Hepatocyte (in vitro differentiated cells): ENCODE measurements at regions not wholly inside any gene's neighbourhood (a gene's known extent, or its start where the extent isn't known, plus 50 kb on each side); places are given as distances from the start of the nearest gene placed in this dataset.

Source experiments
- DNase-seq: peaks from one replicate; pipeline ENCODE4 v3.0.0-alpha.2; 2016; ENCODE audit warnings: low spot score
- H2AFZ ChIP-seq: fragments of 200-600 bp; sonication (generic); 2 replicates; pipeline ENCODE4 v1.6.0; 2016; ENCODE audit warnings: antibody characterized with exemption, mild to moderate bottlenecking
- H3K27ac ChIP-seq: fragments of 200-600 bp; sonication (generic); 2 replicates; pipeline ENCODE4 v1.5.1; 2016; ENCODE audit warnings: mild to moderate bottlenecking
- H3K27me3 ChIP-seq: fragments of 200-600 bp; sonication (generic); 2 replicates; pipeline ENCODE4 v1.6.1; 2016
- H3K36me3 ChIP-seq: fragments of 200-600 bp; sonication (generic); replicated peaks from 2 replicates; pipeline ENCODE4 v1.5.1; 2016; ENCODE audit warnings: low read depth; ENCODE audit not compliant: insufficient read depth
- H3K4me1 ChIP-seq: fragments of 200-600 bp; sonication (generic); 2 replicates; pipeline ENCODE4 v1.5.1; 2016; ENCODE audit warnings: mild to moderate bottlenecking, moderate library complexity; ENCODE audit not compliant: insufficient read depth
- H3K4me2 ChIP-seq: fragments of 200-600 bp; sonication (generic); 2 replicates; pipeline ENCODE4 v1.6.0; 2016
- H3K4me3 ChIP-seq: fragments of 200-600 bp; sonication (generic); 2 replicates; pipeline ENCODE4 v1.5.1; 2016; ENCODE audit warnings: mild to moderate bottlenecking
- H3K79me2 ChIP-seq: fragments of 200-600 bp; sonication (generic); 2 replicates; pipeline ENCODE4 v1.6.0; 2017; ENCODE audit warnings: mild to moderate bottlenecking
- H3K9me2 ChIP-seq: fragments of 200-600 bp; sonication (generic); replicated peaks from 2 replicates; pipeline ENCODE4 v1.6.0; 2017; ENCODE audit warnings: mild to moderate bottlenecking; ENCODE audit not compliant: insufficient read depth
- H3K9me3 ChIP-seq: fragments of 200-600 bp; sonication (generic); 2 replicates; pipeline ENCODE4 v1.5.1; 2016; ENCODE audit warnings: low read depth, mild to moderate bottlenecking
- H4K20me1 ChIP-seq: fragments of 200-600 bp; sonication (generic); 2 replicates; pipeline ENCODE4 v1.6.0; 2016; ENCODE audit warnings: mild to moderate bottlenecking; ENCODE audit not compliant: insufficient read depth, poor library complexity, severe bottlenecking
- EZH2 ChIP-seq: fragments of 200-600 bp; sonication (generic); IDR thresholded peaks from 2 replicates; pipeline ENCODE4 v1.6.1; 2016; ENCODE audit warnings: antibody characterized with exemption, mild to moderate bottlenecking, borderline replicate concordance
- EZH2phosphoT487 ChIP-seq: fragments of 200-600 bp; sonication (generic); IDR thresholded peaks from one replicate; pipeline ENCODE4 v1.6.1; 2018; ENCODE audit warnings: antibody characterized with exemption, mild to moderate bottlenecking, low read depth, moderate library complexity; ENCODE audit not compliant: unreplicated experiment, severe bottlenecking
- WGBS: methylation state at CpG from one replicate; pipeline ENCODE4 v1.1.6; 2016; ENCODE audit warnings: low lambda C conversion rate; ENCODE audit errors: missing lambda C conversion rate; 5-methylcytosine and 5-hydroxymethylcytosine counted together
- TF ChIP-seq, protein P1 (sequence below): fragments of 200-600 bp; sonication (generic); IDR thresholded peaks from 2 replicates; pipeline ENCODE4 v1.5.1; 2016; ENCODE audit warnings: antibody characterized with exemption, mild to moderate bottlenecking; ENCODE audit not compliant: poor library complexity

GRCh38 chr2:146681991-146682390, 1162.8 kb upstream of the ACVR2A start:
- TF ChIP-seq, protein P1, sequence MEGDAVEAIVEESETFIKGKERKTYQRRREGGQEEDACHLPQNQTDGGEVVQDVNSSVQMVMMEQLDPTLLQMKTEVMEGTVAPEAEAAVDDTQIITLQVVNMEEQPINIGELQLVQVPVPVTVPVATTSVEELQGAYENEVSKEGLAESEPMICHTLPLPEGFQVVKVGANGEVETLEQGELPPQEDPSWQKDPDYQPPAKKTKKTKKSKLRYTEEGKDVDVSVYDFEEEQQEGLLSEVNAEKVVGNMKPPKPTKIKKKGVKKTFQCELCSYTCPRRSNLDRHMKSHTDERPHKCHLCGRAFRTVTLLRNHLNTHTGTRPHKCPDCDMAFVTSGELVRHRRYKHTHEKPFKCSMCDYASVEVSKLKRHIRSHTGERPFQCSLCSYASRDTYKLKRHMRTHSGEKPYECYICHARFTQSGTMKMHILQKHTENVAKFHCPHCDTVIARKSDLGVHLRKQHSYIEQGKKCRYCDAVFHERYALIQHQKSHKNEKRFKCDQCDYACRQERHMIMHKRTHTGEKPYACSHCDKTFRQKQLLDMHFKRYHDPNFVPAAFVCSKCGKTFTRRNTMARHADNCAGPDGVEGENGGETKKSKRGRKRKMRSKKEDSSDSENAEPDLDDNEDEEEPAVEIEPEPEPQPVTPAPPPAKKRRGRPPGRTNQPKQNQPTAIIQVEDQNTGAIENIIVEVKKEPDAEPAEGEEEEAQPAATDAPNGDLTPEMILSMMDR, result no peak
- TF ChIP-seq EZH2phosphoT487 (no peak), EZH2 (no peak)
- Histone ChIP-seq H2AFZ (no peak overlapping the region), H3K79me2 (no peaks in the 10 kb centered on the region), H3K9me2 (no peaks in the 10 kb centered on the region), H3K36me3 (no peaks in the 10 kb centered on the region), H3K9me3 (no peaks in the 10 kb centered on the region), H3K4me2 (no peak overlapping the region), H3K4me3 (no peak overlapping the region), H4K20me1 (no peaks in the 10 kb centered on the region), H3K27ac (no peak overlapping the region), H3K4me1 (no peaks in the 10 kb centered on the region), H3K27me3 (no peaks in the 10 kb centered on the region)
- WGBS, result 92% methylated on average over 1 of the region's 1 CpG
- no peak for DNase-seq

DNA sequence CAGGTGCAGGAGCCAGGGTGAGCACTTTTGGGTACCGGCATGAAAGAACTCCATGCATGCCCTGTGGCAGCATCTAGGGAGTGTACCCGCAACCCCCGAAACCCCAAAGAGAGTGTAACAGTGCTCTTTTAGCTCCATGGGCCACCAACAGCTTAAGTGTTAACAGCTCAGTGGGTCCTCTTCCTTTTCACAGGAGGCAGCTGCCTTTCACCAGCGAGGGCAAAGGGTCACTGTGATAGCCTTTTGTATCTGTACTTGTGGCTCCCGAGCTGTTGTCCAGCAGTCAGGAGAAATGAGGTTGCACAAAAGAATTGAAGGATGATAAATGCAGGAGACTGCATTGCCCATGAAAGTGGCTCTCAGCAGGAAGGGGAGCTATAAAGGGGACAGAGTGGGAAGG, 1166.3 kb upstream of the ACVR2A start:
- no peak for DNase-seq
- no peaks in the 10 kb centered on the region for H3K27me3 ChIP-seq
- no peak overlapping the region for H3K4me3 ChIP-seq
- TF ChIP-seq, protein P1, result no peak
- TF ChIP-seq EZH2 (no peak), EZH2phosphoT487 (no peak)
- H3K9me2 ChIP-seq, result no peaks in the 10 kb centered on the region
- H3K79me2 ChIP-seq, result no peaks in the 10 kb centered on the region
- H3K9me3 ChIP-seq, result no peaks in the 10 kb centered on the region
- H3K4me1 ChIP-seq, result no peaks in the 10 kb centered on the region
- 77% methylated on average over 5 of the region's 5 CpGs for WGBS
- H3K27ac ChIP-seq, result no peak overlapping the region
- H3K4me2 ChIP-seq, result no peak overlapping the region
- no peaks in the 10 kb centered on the region for H3K36me3 ChIP-seq
- H4K20me1 ChIP-seq, result no peaks in the 10 kb centered on the region
- no peak overlapping the region for H2AFZ ChIP-seq

- H3K27ac ChIP-seq, result no peak overlapping the region
- no peaks in the 10 kb centered on the region for H3K36me3 ChIP-seq
- no peaks in the 10 kb centered on the region for H4K20me1 ChIP-seq
- no peaks in the 10 kb centered on the region for H3K9me2 ChIP-seq
- no peaks in the 10 kb centered on the region for H3K4me1 ChIP-seq
- no peak overlapping the region for H2AFZ ChIP-seq
- no peak overlapping the region for H3K4me2 ChIP-seq
- no peak overlapping the region for H3K4me3 ChIP-seq
- TF ChIP-seq, protein P1, result no peak
- TF ChIP-seq EZH2, result no peak
- no peak for TF ChIP-seq EZH2phosphoT487
- no peaks in the 10 kb centered on the region for H3K27me3 ChIP-seq
- no peaks in the 10 kb centered on the region for H3K79me2 ChIP-seq
- DNase-seq, result no peak
- no peaks in the 10 kb centered on the region for H3K9me3 ChIP-seq
These were observed 1167.5 kb upstream of the ACVR2A start for GRCh38 chr2:146677280-146677679.

- H3K4me3 ChIP-seq, result no peak overlapping the region
- H3K4me1 ChIP-seq, result no peaks in the 10 kb centered on the region
- H3K9me3 ChIP-seq, result no peaks in the 10 kb centered on the region
- no peak for DNase-seq
- TF ChIP-seq, protein P1, result no peak
- no peak for TF ChIP-seq EZH2
- no peak for TF ChIP-seq EZH2phosphoT487
- H4K20me1 ChIP-seq, result no peaks in the 10 kb centered on the region
- H3K4me2 ChIP-seq, result no peak overlapping the region
- WGBS, result 92% methylated on average over 3 of the region's 3 CpGs
- H2AFZ ChIP-seq, result no peak overlapping the region
- no peaks in the 10 kb centered on the region for H3K79me2 ChIP-seq
- H3K27ac ChIP-seq, result no peak overlapping the region
- no peaks in the 10 kb centered on the region for H3K9me2 ChIP-seq
- no peaks in the 10 kb centered on the region for H3K36me3 ChIP-seq
- no peaks in the 10 kb centered on the region for H3K27me3 ChIP-seq
These were observed 1175.1 kb upstream of the ACVR2A start for GRCh38 chr2:146669735-146670134.
